ENCODE measurements at regions not wholly inside any gene's neighbourhood (a gene's known extent, or its start where the extent isn't known, plus 50 kb on each side); places are given as distances from the start of the nearest gene placed in this dataset.
A peak's percentile ranks its signal among the peaks of the same experiment; 100 is the strongest.
"Not testable (repeated sequence)": the region's sequence is repeated elsewhere in the genome, so short reads cannot be mapped to it uniquely, and the experiment has no call there.

DNA sequence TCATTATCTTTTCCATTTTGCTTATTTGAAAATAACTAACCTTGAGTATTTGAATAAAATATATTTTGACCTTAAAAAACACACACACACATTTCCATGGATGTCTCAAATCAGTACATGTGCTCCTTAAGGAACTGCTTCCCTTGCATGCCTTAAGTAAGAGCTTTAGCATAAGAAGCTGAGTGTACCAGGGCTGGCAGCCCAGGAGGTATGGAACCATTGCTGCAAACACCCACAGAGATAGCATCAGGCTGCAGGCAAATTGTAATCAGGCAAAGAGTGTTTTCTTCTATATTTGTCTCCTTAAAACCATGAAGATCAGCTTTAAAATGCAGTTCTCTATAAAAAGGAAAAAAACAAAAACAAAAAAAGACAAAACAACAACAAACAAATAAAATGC is 160.6 kb downstream of the PLK2 start:
- ChIA-PET POLR2A (no interaction called here), CTCF (interaction anchor here (0.9 kb wide), 1 partner anchor 315 kb away, joined by 3 read pairs; no protein-coding TSS in a partner anchor)
- DNase-seq (ENCODE audit: low read depth) = no peak
- Histone ChIP-seq H3K4me3 (ENCODE audit: low read depth, low read length) (no peak overlapping the region), H3K27me3 (ENCODE audit: control insufficient read depth, insufficient read depth, low read length) (no peaks in the 10 kb centered on the region), H3K36me3 (ENCODE audit: control insufficient read depth, insufficient read depth, low read length) (no peaks in the 10 kb centered on the region)
- TF ChIP-seq, protein P1, sequence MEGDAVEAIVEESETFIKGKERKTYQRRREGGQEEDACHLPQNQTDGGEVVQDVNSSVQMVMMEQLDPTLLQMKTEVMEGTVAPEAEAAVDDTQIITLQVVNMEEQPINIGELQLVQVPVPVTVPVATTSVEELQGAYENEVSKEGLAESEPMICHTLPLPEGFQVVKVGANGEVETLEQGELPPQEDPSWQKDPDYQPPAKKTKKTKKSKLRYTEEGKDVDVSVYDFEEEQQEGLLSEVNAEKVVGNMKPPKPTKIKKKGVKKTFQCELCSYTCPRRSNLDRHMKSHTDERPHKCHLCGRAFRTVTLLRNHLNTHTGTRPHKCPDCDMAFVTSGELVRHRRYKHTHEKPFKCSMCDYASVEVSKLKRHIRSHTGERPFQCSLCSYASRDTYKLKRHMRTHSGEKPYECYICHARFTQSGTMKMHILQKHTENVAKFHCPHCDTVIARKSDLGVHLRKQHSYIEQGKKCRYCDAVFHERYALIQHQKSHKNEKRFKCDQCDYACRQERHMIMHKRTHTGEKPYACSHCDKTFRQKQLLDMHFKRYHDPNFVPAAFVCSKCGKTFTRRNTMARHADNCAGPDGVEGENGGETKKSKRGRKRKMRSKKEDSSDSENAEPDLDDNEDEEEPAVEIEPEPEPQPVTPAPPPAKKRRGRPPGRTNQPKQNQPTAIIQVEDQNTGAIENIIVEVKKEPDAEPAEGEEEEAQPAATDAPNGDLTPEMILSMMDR (IDR thresholded peaks at IDR 0.05; ENCODE audit: insufficient read depth, low read depth, low read length) = no peak

DNA sequence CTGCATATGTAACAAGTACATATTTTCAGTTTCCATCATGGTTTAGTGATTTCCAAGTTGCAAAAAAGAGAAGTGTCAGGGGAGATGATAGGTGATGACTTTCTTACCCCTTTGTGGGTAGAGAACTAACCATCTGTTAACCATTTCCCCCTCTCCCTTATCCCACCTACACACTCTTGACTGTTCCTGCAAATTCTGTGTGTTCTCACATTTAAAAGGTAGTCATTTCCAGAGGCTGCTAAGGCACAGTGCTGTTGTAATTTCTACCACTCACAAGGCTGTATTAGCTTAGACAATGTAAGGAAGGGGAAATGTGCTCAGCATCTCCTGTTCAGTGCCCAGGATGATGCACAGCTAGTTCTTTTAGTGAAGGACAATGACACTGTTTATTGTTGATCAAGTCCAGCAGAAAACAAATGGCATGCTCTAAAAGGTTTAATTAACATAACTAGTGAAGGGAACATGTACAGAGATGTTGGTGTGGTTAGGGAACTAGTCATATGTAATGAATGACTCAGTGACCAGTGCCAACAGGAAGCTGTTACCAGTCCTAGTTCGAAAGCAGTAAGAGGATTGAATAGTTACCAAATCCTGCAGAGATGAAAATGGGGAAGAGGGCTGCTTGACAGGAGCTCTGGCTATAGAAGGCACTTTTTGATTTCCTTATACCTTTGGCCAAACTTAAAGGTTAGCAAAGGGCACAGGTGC is 165.1 kb downstream of the PLK2 start:
- POLR2A ChIA-PET = no interaction called here
- CTCF ChIA-PET = interaction anchor here (0.5 to 1.6 kb wide), 2 partner anchors 10 to 114 kb away, joined by 3 read pairs; no protein-coding TSS in a partner anchor

DNA sequence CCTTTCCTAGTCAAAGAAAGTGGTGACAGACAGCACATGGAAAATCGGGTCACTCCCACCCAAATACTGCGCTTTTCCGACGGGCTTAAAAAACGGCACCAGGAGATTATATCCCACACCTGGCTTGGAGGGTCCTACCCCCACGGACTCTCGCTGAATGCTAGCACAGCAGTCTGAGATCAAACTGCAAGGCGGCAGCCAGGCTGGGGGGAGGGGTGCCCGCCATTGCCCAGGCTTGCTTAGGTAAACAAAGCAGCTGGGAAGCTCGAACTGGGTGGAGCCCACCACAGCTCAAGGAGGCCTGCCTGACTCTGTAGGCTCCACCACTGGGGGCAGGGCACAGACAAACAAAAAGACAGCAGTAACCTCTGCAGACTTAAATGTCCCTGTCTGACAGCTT is 171.6 kb downstream of the PLK2 start:
- H3K4me3 ChIP-seq (ENCODE audit: low read depth, low read length); H3K36me3 ChIP-seq (ENCODE audit: control insufficient read depth, insufficient read depth, low read length); POLR2A ChIA-PET; H3K27me3 ChIP-seq (ENCODE audit: control insufficient read depth, insufficient read depth, low read length); CTCF ChIA-PET; DNase-seq (ENCODE audit: low read depth): not testable (repeated sequence)

More for the DNA sequence above, 165.1 kb downstream of the PLK2 start:
- Histone ChIP-seq H3K36me3 (ENCODE audit: control insufficient read depth, insufficient read depth, low read length) (no peaks in the 10 kb centered on the region), H3K4me3 (ENCODE audit: low read depth, low read length) (no peak overlapping the region), H3K27me3 (ENCODE audit: control insufficient read depth, insufficient read depth, low read length) (no peaks in the 10 kb centered on the region)
- TF ChIP-seq, protein P1 (IDR thresholded peaks at IDR 0.05; ENCODE audit: insufficient read depth, low read depth, low read length) = no peak
- peak; percentile 2 for DNase-seq (ENCODE audit: low read depth)

DNA sequence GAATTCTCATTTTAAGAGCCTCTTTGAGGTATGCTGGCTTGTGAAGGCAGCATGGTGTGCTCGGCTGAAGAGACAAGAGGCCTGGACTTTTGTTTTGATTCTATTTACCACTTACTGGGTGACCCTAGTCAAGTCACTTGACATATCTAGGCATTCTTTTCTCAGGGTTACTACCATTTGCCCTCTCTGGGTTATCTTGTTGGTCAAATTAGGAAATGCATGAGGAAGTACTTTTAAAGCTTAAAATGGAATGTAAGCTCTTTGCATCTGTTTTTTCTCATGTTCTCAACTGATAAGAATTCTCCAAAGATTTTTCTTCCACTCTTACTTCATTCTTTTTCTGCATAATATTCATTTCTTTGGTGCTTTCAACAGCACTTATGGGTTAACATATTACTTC is 173.1 kb downstream of the PLK2 start:
- CTCF ChIA-PET = no interaction called here
- no peak for DNase-seq (ENCODE audit: low read depth)
- TF ChIP-seq, protein P1 (IDR thresholded peaks at IDR 0.05; ENCODE audit: insufficient read depth, low read depth, low read length) = no peak

GRCh38 chr5:58285900-58286299 is 174.0 kb downstream of the PLK2 start:
- TF ChIP-seq, protein P1 (IDR thresholded peaks at IDR 0.05; ENCODE audit: insufficient read depth, low read depth, low read length) = no peak
- ChIA-PET CTCF (no interaction called here), POLR2A (no interaction called here)
- DNase-seq (ENCODE audit: low read depth) = no peak
- no peak overlapping the region for H3K4me3 ChIP-seq (ENCODE audit: low read depth, low read length)
- H3K27me3 ChIP-seq (ENCODE audit: control insufficient read depth, insufficient read depth, low read length) = no peaks in the 10 kb centered on the region
- no peaks in the 10 kb centered on the region for H3K36me3 ChIP-seq (ENCODE audit: control insufficient read depth, insufficient read depth, low read length)

More for the DNA sequence above, 173.1 kb downstream of the PLK2 start:
- no peaks in the 10 kb centered on the region for H3K27me3 ChIP-seq (ENCODE audit: control insufficient read depth, insufficient read depth, low read length)
- POLR2A ChIA-PET = no interaction called here
- no peak overlapping the region for H3K4me3 ChIP-seq (ENCODE audit: low read depth, low read length)
- H3K36me3 ChIP-seq (ENCODE audit: control insufficient read depth, insufficient read depth, low read length) = no peaks in the 10 kb centered on the region

- Histone ChIP-seq H3K27me3 (ENCODE audit: control insufficient read depth, insufficient read depth, low read length) (no peaks in the 10 kb centered on the region), H3K4me3 (ENCODE audit: low read depth, low read length) (no peak overlapping the region), H3K36me3 (ENCODE audit: control insufficient read depth, insufficient read depth, low read length) (no peaks in the 10 kb centered on the region)
- POLR2A ChIA-PET = no interaction called here
- no peak for DNase-seq (ENCODE audit: low read depth)
- CTCF ChIA-PET = no interaction called here
- TF ChIP-seq, protein P1 (IDR thresholded peaks at IDR 0.05; ENCODE audit: insufficient read depth, low read depth, low read length) = no peak
Observed at GRCh38 chr5:58284886-58285285, 175.0 kb downstream of the PLK2 start.

Data from BJ (cell line).